H9 (cell line): ENCODE measurements at regions not wholly inside any gene's neighbourhood (a gene's known extent, or its start where the extent isn't known, plus 50 kb on each side); places are given as distances from the start of the nearest gene placed in this dataset.

Source experiments
- DNase-seq: peaks from one replicate; pipeline ENCODE4 v3.0.0-alpha.2; 2017
- H2AFZ ChIP-seq: one replicate; pipeline ENCODE4 v1.6.1; 2013; ENCODE audit warnings: mild to moderate bottlenecking, low read length, control low read depth, moderate library complexity
- H2AK5ac ChIP-seq: 2 replicates; pipeline ENCODE4 v1.6.1; 2013; ENCODE audit warnings: low read length, control low read depth, mixed read lengths; ENCODE audit not compliant: insufficient read length
- H2BK120ac ChIP-seq: one replicate; pipeline ENCODE4 v1.6.1; 2013; ENCODE audit warnings: low read depth, mild to moderate bottlenecking, low read length, control low read depth, inconsistent platforms; ENCODE audit not compliant: poor library complexity, severe bottlenecking
- H2BK12ac ChIP-seq: 2 replicates; pipeline ENCODE4 v1.6.1; 2013; ENCODE audit warnings: low read length, control low read depth, mixed read lengths, low read depth; ENCODE audit not compliant: insufficient read length
- H2BK15ac ChIP-seq: 2 replicates; pipeline ENCODE4 v1.6.1; 2013; ENCODE audit warnings: low read depth, low read length, control low read depth
- H2BK20ac ChIP-seq: one replicate; pipeline ENCODE4 v1.6.1; 2013; ENCODE audit warnings: low read depth, mild to moderate bottlenecking, low read length, control low read depth, inconsistent platforms; ENCODE audit not compliant: poor library complexity, severe bottlenecking
- H2BK5ac ChIP-seq: 2 replicates; pipeline ENCODE4 v1.6.1; 2013; ENCODE audit warnings: low read length, control low read depth, mixed read lengths; ENCODE audit not compliant: insufficient read length
- H3K14ac ChIP-seq: 2 replicates; pipeline ENCODE4 v1.6.1; 2013; ENCODE audit warnings: low read length, control low read depth; ENCODE audit not compliant: insufficient read depth
- H3K18ac ChIP-seq: 2 replicates; pipeline ENCODE4 v1.6.1; 2013; ENCODE audit warnings: low read depth, mild to moderate bottlenecking, mixed read lengths, low read length, control low read depth; ENCODE audit not compliant: insufficient read length
- H3K23ac ChIP-seq: 2 replicates; pipeline ENCODE4 v1.6.1; 2013; ENCODE audit warnings: low read length, control low read depth, mixed read lengths, low read depth; ENCODE audit not compliant: insufficient read length
- H3K23me2 ChIP-seq: 2 replicates; pipeline ENCODE4 v1.6.1; 2013; ENCODE audit warnings: low read depth, mild to moderate bottlenecking, mixed read lengths, low read length, control low read depth; ENCODE audit not compliant: insufficient read length, poor library complexity, severe bottlenecking
- H3K27ac ChIP-seq: 2 replicates; pipeline ENCODE4 v1.5.1; 2013; ENCODE audit warnings: low read length, control low read depth, mixed read lengths, low read depth; ENCODE audit not compliant: insufficient read length
- H3K27me3 ChIP-seq: 2 replicates; pipeline ENCODE4 v1.6.1; 2013; ENCODE audit warnings: low read length, control low read depth, inconsistent platforms; ENCODE audit not compliant: insufficient read depth
- H3K4ac ChIP-seq: 2 replicates; pipeline ENCODE4 v1.6.1; 2013; ENCODE audit warnings: low read depth, mild to moderate bottlenecking, control low read depth, inconsistent platforms, low read length, moderate library complexity
- H3K4me1 ChIP-seq: 2 replicates; pipeline ENCODE4 v1.6.1; 2013; ENCODE audit warnings: low read length, control low read depth, inconsistent platforms; ENCODE audit not compliant: insufficient read depth
- H3K4me2 ChIP-seq: 2 replicates; pipeline ENCODE4 v1.6.1; 2013; ENCODE audit warnings: low read length, control low read depth, mixed read lengths; ENCODE audit not compliant: insufficient read length, insufficient read depth
- H3K56ac ChIP-seq: 2 replicates; pipeline ENCODE4 v1.6.1; 2013; ENCODE audit warnings: low read depth, mild to moderate bottlenecking, mixed read lengths, low read length, control low read depth; ENCODE audit not compliant: insufficient read length
- H3K79me1 ChIP-seq: 2 replicates; pipeline ENCODE4 v1.6.1; 2013; ENCODE audit warnings: low read depth, mild to moderate bottlenecking, moderate library complexity, low read length, control low read depth, inconsistent platforms; ENCODE audit not compliant: insufficient read depth, poor library complexity, severe bottlenecking
- H3K79me2 ChIP-seq: 2 replicates; pipeline ENCODE4 v1.6.1; 2013; ENCODE audit warnings: low read length, control low read depth, inconsistent platforms; ENCODE audit not compliant: insufficient read depth
- H3K9ac ChIP-seq: 2 replicates; pipeline ENCODE4 v1.6.1; 2013; ENCODE audit warnings: low read length, control low read depth, mixed read lengths; ENCODE audit not compliant: insufficient read length; ENCODE audit errors: extremely low read depth
- H3K9me3 ChIP-seq: one replicate; pipeline ENCODE4 v1.6.1; 2013; ENCODE audit warnings: low read depth, low read length, inconsistent platforms; ENCODE audit not compliant: control insufficient read depth
- H3T11ph ChIP-seq: one replicate; pipeline ENCODE4 v1.6.1; 2013; ENCODE audit warnings: mild to moderate bottlenecking, low read length, control low read depth, inconsistent platforms
- H4K20me1 ChIP-seq: one replicate; pipeline ENCODE4 v1.6.1; 2013; ENCODE audit not compliant: control insufficient read depth, insufficient read length, insufficient read depth
- H4K5ac ChIP-seq: 2 replicates; pipeline ENCODE4 v1.6.1; 2013; ENCODE audit warnings: low read depth, mild to moderate bottlenecking, mixed read lengths, low read length, control low read depth; ENCODE audit not compliant: insufficient read length
- H4K8ac ChIP-seq: replicated peaks from 2 replicates; pipeline ENCODE4 v1.6.1; 2013; ENCODE audit warnings: low read length, control low read depth, mixed read lengths, low read depth; ENCODE audit not compliant: insufficient read length
- H4K91ac ChIP-seq: 2 replicates; pipeline ENCODE4 v1.6.1; 2013; ENCODE audit warnings: low read depth, mild to moderate bottlenecking, moderate library complexity, mixed read lengths, low read length, control low read depth; ENCODE audit not compliant: insufficient read length
- H3K27ac Mint-ChIP-seq, 3 experiments: 2 replicates in 2 of 3; 3 replicates in 1 of 3; pipeline ENCODE4 v1.8.0; 2020 to 2021; ENCODE audit warnings: mixed read lengths in 3 of 3, mild to moderate bottlenecking in 1 of 3, moderate library complexity in 1 of 3
- H3K27me3 Mint-ChIP-seq: 2 replicates; pipeline ENCODE4 v1.8.0; 2021; ENCODE audit warnings: low read depth, mild to moderate bottlenecking, moderate library complexity, mixed read lengths
- H3K36me3 Mint-ChIP-seq, 3 experiments: 2 replicates in 2 of 3; 3 replicates in 1 of 3; pipeline ENCODE4 v1.8.0; 2020 to 2021; ENCODE audit warnings: low read depth in 3 of 3, mixed read lengths in 3 of 3; ENCODE audit not compliant: insufficient read depth in 1 of 3
- H3K4me1 Mint-ChIP-seq, 2 experiments: 2 replicates each; pipeline ENCODE4 v1.8.0; 2020; ENCODE audit warnings: mixed read lengths in 2 of 2
- H3K4me3 Mint-ChIP-seq, 2 experiments: 2 replicates in 1 of 2; 3 replicates in 1 of 2; pipeline ENCODE4 v1.8.0; 2020 to 2021; ENCODE audit warnings: mild to moderate bottlenecking in 2 of 2, mixed read lengths in 2 of 2, moderate library complexity in 1 of 2
- H3K9me3 Mint-ChIP-seq, 2 experiments: 2 replicates in 1 of 2; 3 replicates in 1 of 2; pipeline ENCODE4 v1.8.0; 2020; ENCODE audit warnings: mild to moderate bottlenecking in 2 of 2, mixed read lengths in 2 of 2, moderate library complexity in 1 of 2
- WGBS: extraction: QIAGEN DNeasy Blood & Tissue Kit; methylation state at CpG from one replicate; pipeline ENCODE4 v1.1.7; 2013; ENCODE audit warnings: missing lambda C conversion rate, low lambda C conversion rate, mixed read lengths; ENCODE audit not compliant: insufficient read length; ENCODE audit errors: extremely low coverage; 5-methylcytosine and 5-hydroxymethylcytosine counted together
- TF ChIP-seq, protein P1 (sequence below): fragments of 200-600 bp; sonication (generic); conservative IDR thresholded peaks from 3 replicates; pipeline ENCODE4 v1.8.0; 2021; ENCODE audit warnings: antibody characterized with exemption, mild to moderate bottlenecking

- no peak overlapping the region for H2BK20ac ChIP-seq
- no peak overlapping the region for H2BK12ac ChIP-seq
- no peak overlapping the region for H2AK5ac ChIP-seq
- H2BK120ac ChIP-seq: no peak overlapping the region
- no peak overlapping the region for H2AFZ ChIP-seq
- no peak overlapping the region for H4K5ac ChIP-seq
- no peaks in the 10 kb centered on the region for H3K4me1 ChIP-seq
- no peak overlapping the region for H3T11ph ChIP-seq
- no peaks in the 10 kb centered on the region for H3K9me3 ChIP-seq
- H3K4me3 Mint-ChIP-seq: no peak overlapping the region
- DNase-seq: no peak
- H3K27me3 Mint-ChIP-seq: no peaks in the 10 kb centered on the region
- H3K4me2 ChIP-seq: no peak overlapping the region
- H2BK5ac ChIP-seq: no peak overlapping the region
- no peaks in the 10 kb centered on the region for H3K36me3 Mint-ChIP-seq
- no peaks in the 10 kb centered on the region for H3K9me3 Mint-ChIP-seq
- H4K20me1 ChIP-seq: no peaks in the 10 kb centered on the region
- H3K18ac ChIP-seq: no peak overlapping the region
- no CpG with 5 or more reads among the region's 4 CpGs for WGBS
- H3K27me3 ChIP-seq: no peaks in the 10 kb centered on the region
- H3K27ac Mint-ChIP-seq: no peak overlapping the region
- no peak overlapping the region for H3K9ac ChIP-seq
- H3K23ac ChIP-seq: no peak overlapping the region
- H3K14ac ChIP-seq: no peak overlapping the region
- H3K23me2 ChIP-seq: no peaks in the 10 kb centered on the region
- no peak overlapping the region for H2BK15ac ChIP-seq
- TF ChIP-seq, protein P1, sequence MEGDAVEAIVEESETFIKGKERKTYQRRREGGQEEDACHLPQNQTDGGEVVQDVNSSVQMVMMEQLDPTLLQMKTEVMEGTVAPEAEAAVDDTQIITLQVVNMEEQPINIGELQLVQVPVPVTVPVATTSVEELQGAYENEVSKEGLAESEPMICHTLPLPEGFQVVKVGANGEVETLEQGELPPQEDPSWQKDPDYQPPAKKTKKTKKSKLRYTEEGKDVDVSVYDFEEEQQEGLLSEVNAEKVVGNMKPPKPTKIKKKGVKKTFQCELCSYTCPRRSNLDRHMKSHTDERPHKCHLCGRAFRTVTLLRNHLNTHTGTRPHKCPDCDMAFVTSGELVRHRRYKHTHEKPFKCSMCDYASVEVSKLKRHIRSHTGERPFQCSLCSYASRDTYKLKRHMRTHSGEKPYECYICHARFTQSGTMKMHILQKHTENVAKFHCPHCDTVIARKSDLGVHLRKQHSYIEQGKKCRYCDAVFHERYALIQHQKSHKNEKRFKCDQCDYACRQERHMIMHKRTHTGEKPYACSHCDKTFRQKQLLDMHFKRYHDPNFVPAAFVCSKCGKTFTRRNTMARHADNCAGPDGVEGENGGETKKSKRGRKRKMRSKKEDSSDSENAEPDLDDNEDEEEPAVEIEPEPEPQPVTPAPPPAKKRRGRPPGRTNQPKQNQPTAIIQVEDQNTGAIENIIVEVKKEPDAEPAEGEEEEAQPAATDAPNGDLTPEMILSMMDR: no peak
- H3K27ac ChIP-seq: no peak overlapping the region
- H3K4me1 Mint-ChIP-seq: no peaks in the 10 kb centered on the region
- no peak overlapping the region for H3K4ac ChIP-seq
- no peaks in the 10 kb centered on the region for H3K79me1 ChIP-seq
- no peak overlapping the region for H4K91ac ChIP-seq
- H4K8ac ChIP-seq: no peak overlapping the region
- H3K79me2 ChIP-seq: no peaks in the 10 kb centered on the region
- H3K56ac ChIP-seq: no peak overlapping the region
Observed at GRCh38 chr7:13098161-13098560, 410.7 kb downstream of the ARL4A start.
